Kidney capillary endothelial cell (primary cell): ENCODE measurements at regions not wholly inside any gene's neighbourhood (a gene's known extent, or its start where the extent isn't known, plus 50 kb on each side); places are given as distances from the start of the nearest gene placed in this dataset.

Source experiments
- DNase-seq: peaks from one replicate; pipeline ENCODE4 v3.0.0-alpha.2; 2018; ENCODE audit warnings: low spot score

- no peak for DNase-seq
Measured at GRCh38 chr11:134644476-134645456, 232.7 kb upstream of the B3GAT1 start.

GRCh38 chr11:134643115-134644012, 231.3 kb upstream of the B3GAT1 start:
- DNase-seq: no peak

- DNase-seq: no peak
Measured at GRCh38 chr11:134642206-134642605, 230.2 kb upstream of the B3GAT1 start.

- DNase-seq: no peak
Measured at GRCh38 chr11:134640971-134641968, 229.2 kb upstream of the B3GAT1 start.

GRCh38 chr11:134640536-134640935, 228.5 kb upstream of the B3GAT1 start:
- no peak for DNase-seq

GRCh38 chr11:134639586-134640330, 227.7 kb upstream of the B3GAT1 start:
- no peak for DNase-seq

GRCh38 chr11:134638796-134639430, 226.9 kb upstream of the B3GAT1 start:
- DNase-seq: no peak

- DNase-seq: no peak
Measured at GRCh38 chr11:134637091-134638015, 225.3 kb upstream of the B3GAT1 start.

- no peak for DNase-seq
Measured at GRCh38 chr11:134636071-134636470, 224.0 kb upstream of the B3GAT1 start.

GRCh38 chr11:134634897-134635831, 223.1 kb upstream of the B3GAT1 start:
- no peak for DNase-seq

GRCh38 chr11:134633276-134633675, 221.2 kb upstream of the B3GAT1 start:
- no peak for DNase-seq

GRCh38 chr11:134632347-134633119, 220.5 kb upstream of the B3GAT1 start:
- DNase-seq: no peak

- DNase-seq: no peak
Measured at GRCh38 chr11:134630861-134631260, 218.8 kb upstream of the B3GAT1 start.

GRCh38 chr11:134628426-134628825, 216.4 kb upstream of the B3GAT1 start:
- DNase-seq: no peak

- DNase-seq: no peak
Measured at GRCh38 chr11:134626032-134626431, 214.0 kb upstream of the B3GAT1 start.

- no peak for DNase-seq
Measured at GRCh38 chr11:134625631-134626030, 213.6 kb upstream of the B3GAT1 start.

- no peak for DNase-seq
Measured at GRCh38 chr11:134625151-134625550, 213.1 kb upstream of the B3GAT1 start.
